IPS DF 6.9 (cell line): ENCODE measurements at regions not wholly inside any gene's neighbourhood (a gene's known extent, or its start where the extent isn't known, plus 50 kb on each side); places are given as distances from the start of the nearest gene placed in this dataset.

Experiments used
- DNase-seq: peaks from one replicate; pipeline ENCODE4 v3.0.0-alpha.2; 2013; ENCODE audit warnings: low read depth, low spot score
- H3K27ac ChIP-seq: one replicate; pipeline ENCODE4 v1.5.1; 2013; ENCODE audit warnings: low read length, control low read depth
- H3K27me3 ChIP-seq: 2 replicates; pipeline ENCODE4 v1.6.1; 2013; ENCODE audit warnings: mild to moderate bottlenecking, low read length; ENCODE audit not compliant: control insufficient read depth, insufficient read depth
- H3K36me3 ChIP-seq: 2 replicates; pipeline ENCODE4 v1.6.1; 2013; ENCODE audit warnings: low read length; ENCODE audit not compliant: control insufficient read depth, insufficient read depth
- H3K4me1 ChIP-seq: 2 replicates; pipeline ENCODE4 v1.6.1; 2013; ENCODE audit warnings: low read length; ENCODE audit not compliant: control insufficient read depth, insufficient read depth
- H3K4me3 ChIP-seq: 2 replicates; pipeline ENCODE4 v1.5.1; 2013; ENCODE audit warnings: mild to moderate bottlenecking, low read length
- H3K9me3 ChIP-seq: 2 replicates; pipeline ENCODE4 v1.6.1; 2013; ENCODE audit warnings: low read length, inconsistent platforms; ENCODE audit not compliant: control insufficient read depth, insufficient read depth
- WGBS: extraction: QIAGEN DNeasy Blood & Tissue Kit; methylation state at CpG from one replicate; pipeline ENCODE4 v1.1.7; 2013; ENCODE audit warnings: mixed read lengths, missing lambda C conversion rate; ENCODE audit not compliant: insufficient read length, insufficient coverage; 5-methylcytosine and 5-hydroxymethylcytosine counted together

GRCh38 chr5:169499990-169500505 is 83.5 kb upstream of the SPDL1 start:
- Histone ChIP-seq H3K4me1 (no peaks in the 10 kb centered on the region), H3K27me3 (no peaks in the 10 kb centered on the region), H3K27ac (no peak overlapping the region), H3K4me3 (no peak overlapping the region), H3K36me3 (no peaks in the 10 kb centered on the region), H3K9me3 (no peaks in the 10 kb centered on the region)
- no CpG with 5 or more reads among the region's 2 CpGs for WGBS
- no peak for DNase-seq

GRCh38 chr5:169496878-169497277 is 86.7 kb upstream of the SPDL1 start:
- H3K36me3 ChIP-seq = no peaks in the 10 kb centered on the region
- no peaks in the 10 kb centered on the region for H3K9me3 ChIP-seq
- DNase-seq = no peak
- no peaks in the 10 kb centered on the region for H3K4me1 ChIP-seq
- no peak overlapping the region for H3K27ac ChIP-seq
- H3K4me3 ChIP-seq = no peak overlapping the region
- no peaks in the 10 kb centered on the region; the same call in 1 of the 2 replicates for H3K27me3 ChIP-seq
- no CpG with 5 or more reads among the region's 1 CpG for WGBS

GRCh38 chr5:169494941-169495548 is 88.5 kb upstream of the SPDL1 start:
- no CpG with 5 or more reads among the region's 4 CpGs for WGBS
- Histone ChIP-seq H3K4me3 (no peak overlapping the region), H3K27ac (no peak overlapping the region), H3K4me1 (no peaks in the 10 kb centered on the region), H3K9me3 (no peaks in the 10 kb centered on the region), H3K36me3 (no peaks in the 10 kb centered on the region), H3K27me3 (no peaks in the 10 kb centered on the region; the same call in 1 of the 2 replicates)
- DNase-seq = no peak

- Histone ChIP-seq H3K9me3 (no peaks in the 10 kb centered on the region), H3K4me1 (no peaks in the 10 kb centered on the region), H3K27me3 (no peaks in the 10 kb centered on the region; the same call in 1 of the 2 replicates), H3K36me3 (no peaks in the 10 kb centered on the region), H3K4me3 (no peak overlapping the region), H3K27ac (no peak overlapping the region)
- no peak for DNase-seq
- WGBS = no CpG with 5 or more reads among the region's 2 CpGs
Measured at GRCh38 chr5:169494383-169494935, 89.1 kb upstream of the SPDL1 start.

DNA sequence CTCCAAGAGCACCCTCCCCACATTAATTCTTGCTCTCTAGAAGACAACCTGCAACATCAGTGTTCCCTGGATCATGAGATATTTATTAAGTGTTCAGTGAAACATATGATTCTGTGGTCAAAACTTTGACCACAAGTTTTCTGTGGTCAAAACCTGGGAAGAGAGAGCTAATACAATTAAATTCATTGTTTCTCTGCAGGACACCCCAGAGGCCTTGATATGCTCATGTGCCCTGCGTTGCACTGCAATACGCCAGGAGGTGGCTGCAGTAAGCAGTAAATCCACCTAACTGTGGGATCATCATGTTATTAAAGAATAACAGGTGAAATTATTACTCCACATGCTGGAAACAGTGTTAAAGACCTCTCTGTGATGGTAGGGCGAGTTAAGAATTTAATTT is 109.3 kb upstream of the SPDL1 start:
- DNase-seq = no peak
- Histone ChIP-seq H3K27ac (no peak overlapping the region), H3K4me3 (no peak overlapping the region), H3K4me1 (no peaks in the 10 kb centered on the region), H3K27me3 (no peaks in the 10 kb centered on the region), H3K36me3 (no peaks in the 10 kb centered on the region), H3K9me3 (no peaks in the 10 kb centered on the region)
- no CpG with 5 or more reads among the region's 3 CpGs for WGBS

DNA sequence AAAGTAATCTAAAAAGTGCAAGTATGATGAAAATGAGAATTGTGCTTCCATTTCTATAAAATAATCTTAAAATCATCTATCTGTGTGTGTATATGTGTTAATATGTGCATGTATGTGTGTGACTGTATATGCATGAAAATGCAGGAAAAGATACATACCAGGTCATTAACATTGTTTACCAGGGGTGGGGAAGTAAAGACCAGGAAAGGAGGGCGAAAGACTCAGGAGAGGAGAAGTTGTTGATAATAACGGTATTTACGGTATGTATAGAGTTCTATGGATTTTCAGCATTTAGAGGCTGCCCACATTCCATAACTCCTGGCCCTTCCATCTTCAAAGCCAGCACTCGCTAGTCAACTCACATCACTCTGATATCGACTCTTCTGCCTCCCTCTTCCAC is 111.0 kb upstream of the SPDL1 start:
- no peak for DNase-seq
- H3K9me3 ChIP-seq = no peaks in the 10 kb centered on the region
- H3K27ac ChIP-seq = no peak overlapping the region
- H3K4me1 ChIP-seq = no peaks in the 10 kb centered on the region
- no peaks in the 10 kb centered on the region for H3K36me3 ChIP-seq
- H3K4me3 ChIP-seq = no peak overlapping the region
- no CpG with 5 or more reads among the region's 5 CpGs for WGBS
- peaks cover 2% of the 10 kb centered on the region; the same call in 1 of the 2 replicates for H3K27me3 ChIP-seq

DNA sequence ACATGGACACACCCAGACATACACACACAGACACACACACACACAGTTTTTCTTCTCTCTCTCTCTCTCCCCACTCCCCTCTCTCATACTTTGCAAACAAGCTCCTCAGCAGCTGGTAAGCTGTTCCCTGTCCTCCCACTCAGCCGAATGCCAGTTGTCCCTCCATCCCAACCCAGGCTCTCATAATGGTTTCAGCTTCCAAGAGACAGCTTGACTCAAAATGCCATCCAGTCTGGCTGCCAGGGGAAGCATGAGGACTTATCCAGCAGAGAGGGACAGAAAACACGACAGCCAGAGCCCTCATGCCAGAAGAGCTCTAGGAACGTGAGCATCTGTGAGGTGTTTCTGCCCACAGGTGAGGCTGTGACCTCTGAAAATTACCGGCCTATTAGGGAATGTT is 112.6 kb upstream of the SPDL1 start:
- H3K27ac ChIP-seq = no peak overlapping the region
- no peaks in the 10 kb centered on the region for H3K9me3 ChIP-seq
- no peaks in the 10 kb centered on the region for H3K4me1 ChIP-seq
- peaks cover 2% of the 10 kb centered on the region; the same call in 1 of the 2 replicates for H3K27me3 ChIP-seq
- no peak overlapping the region for H3K4me3 ChIP-seq
- H3K36me3 ChIP-seq = no peaks in the 10 kb centered on the region
- DNase-seq = no peak
- WGBS = no CpG with 5 or more reads among the region's 4 CpGs

DNA sequence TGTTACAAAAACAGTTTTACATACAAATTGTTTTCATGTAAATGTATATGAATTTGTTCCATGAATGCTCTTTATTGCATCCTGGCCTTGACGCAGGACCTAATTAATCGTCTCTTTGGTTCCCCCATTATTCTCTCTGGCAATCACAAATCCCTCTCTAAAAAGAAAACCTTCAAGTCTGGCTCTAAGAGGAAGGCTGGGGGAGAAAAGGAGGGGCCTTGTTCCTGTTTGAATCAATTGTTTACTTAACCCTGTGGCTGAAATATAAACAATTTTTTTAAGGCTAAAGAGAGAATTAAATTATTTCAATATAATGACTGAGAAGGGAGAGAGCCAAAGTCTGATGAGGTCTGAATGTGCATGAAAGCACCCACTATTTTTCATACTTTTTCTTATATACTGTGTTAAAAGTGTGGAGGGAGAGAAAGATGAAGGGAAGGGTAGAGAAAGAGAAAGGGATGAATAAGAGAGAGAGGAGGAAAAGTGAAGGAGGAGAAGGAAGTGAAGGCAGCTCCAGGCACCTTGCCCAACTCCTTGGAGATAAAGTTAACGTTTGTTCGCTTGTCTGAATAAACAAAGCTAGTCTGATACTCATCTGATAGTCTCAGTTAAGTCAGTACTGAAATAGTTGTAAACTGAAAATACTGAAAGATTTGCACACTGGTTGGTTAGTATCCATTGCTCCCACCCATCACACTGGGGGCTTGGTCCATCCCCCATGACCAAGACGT is 116.4 kb upstream of the SPDL1 start:
- Histone ChIP-seq H3K27me3 (peaks cover 2% of the 10 kb centered on the region; the same call in 1 of the 2 replicates), H3K4me3 (no peak overlapping the region), H3K27ac (no peak overlapping the region), H3K4me1 (no peaks in the 10 kb centered on the region), H3K9me3 (no peaks in the 10 kb centered on the region), H3K36me3 (no peaks in the 10 kb centered on the region)
- DNase-seq = no peak
- WGBS = no CpG with 5 or more reads among the region's 5 CpGs

DNA sequence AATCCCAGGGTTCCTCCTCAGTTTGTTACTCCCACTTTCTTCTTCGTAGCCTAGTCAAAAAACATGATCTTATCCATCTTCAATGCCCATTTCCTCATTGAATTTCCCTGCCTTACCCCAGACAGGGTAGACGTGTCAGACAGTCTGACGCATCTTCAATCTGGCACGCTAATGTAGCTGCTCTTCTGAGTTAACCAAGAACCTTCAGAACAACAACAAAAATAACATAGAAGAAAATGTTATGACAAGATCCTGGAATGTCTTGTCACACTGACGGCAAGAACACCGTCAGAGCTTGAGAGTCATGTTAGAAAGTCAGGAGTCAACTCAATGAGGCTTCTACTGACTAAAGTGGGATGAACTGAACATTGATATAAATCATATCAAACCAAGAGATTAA is 122.7 kb upstream of the SPDL1 start:
- no CpG with 5 or more reads among the region's 6 CpGs for WGBS
- DNase-seq = no peak
- H3K4me3 ChIP-seq = no peak overlapping the region
- H3K27me3 ChIP-seq = no peaks in the 10 kb centered on the region; the same call in 1 of the 2 replicates
- no peaks in the 10 kb centered on the region for H3K9me3 ChIP-seq
- H3K27ac ChIP-seq = no peak overlapping the region
- H3K4me1 ChIP-seq = no peaks in the 10 kb centered on the region
- no peaks in the 10 kb centered on the region for H3K36me3 ChIP-seq

GRCh38 chr5:169460123-169460522 is 123.5 kb upstream of the SPDL1 start:
- DNase-seq = no peak
- H3K4me1 ChIP-seq = no peaks in the 10 kb centered on the region
- WGBS = 100% methylated on average over 1 of the region's 1 CpG
- no peak overlapping the region for H3K4me3 ChIP-seq
- H3K27ac ChIP-seq = no peak overlapping the region
- H3K36me3 ChIP-seq = no peaks in the 10 kb centered on the region
- H3K27me3 ChIP-seq = no peaks in the 10 kb centered on the region; the same call in 1 of the 2 replicates
- H3K9me3 ChIP-seq = no peaks in the 10 kb centered on the region
